ENCODE measurements at regions not wholly inside any gene's neighbourhood (a gene's known extent, or its start where the extent isn't known, plus 50 kb on each side); places are given as distances from the start of the nearest gene placed in this dataset.

DNA sequence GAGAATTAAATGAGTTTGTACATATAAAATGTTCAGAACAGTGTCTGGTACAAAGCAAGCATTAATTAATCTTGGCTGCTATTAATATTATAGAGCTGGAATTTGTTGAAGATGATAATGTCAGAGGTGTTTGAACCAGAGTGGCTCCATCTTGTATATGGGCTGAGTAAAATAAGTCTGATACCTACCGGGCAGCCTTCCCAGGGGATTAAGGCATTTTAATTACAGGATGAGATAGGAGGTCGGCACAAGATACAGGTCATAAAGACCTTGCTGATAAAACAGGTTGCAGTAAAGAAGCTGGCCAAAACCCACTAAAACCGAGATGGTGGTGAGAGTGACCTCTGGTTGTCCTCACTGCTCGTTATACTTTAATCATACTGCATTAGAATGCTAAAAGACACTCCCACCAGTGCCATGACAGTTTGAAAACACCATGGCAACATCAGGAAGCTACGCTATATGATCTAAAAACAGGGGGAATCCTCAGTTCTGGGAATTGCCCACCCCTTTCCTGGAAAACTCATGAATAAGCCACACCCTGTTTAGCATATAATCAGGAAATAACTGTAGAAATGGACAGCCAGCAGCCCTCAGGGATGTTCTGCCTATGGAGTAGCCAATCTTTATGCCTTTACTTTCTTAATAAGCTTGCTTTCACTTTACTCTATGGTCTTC lies 90.2 kb downstream of the PLK2 start:
- no peak overlapping the region for H2AFZ ChIP-seq (ENCODE audit: low read length)
- H3K79me2 ChIP-seq (ENCODE audit: insufficient read depth, low read length): no peaks in the 10 kb centered on the region
- H3K9me2 ChIP-seq (ENCODE audit: low read depth, low read length): no peaks in the 10 kb centered on the region
- no peaks in the 10 kb centered on the region for H3K27me3 ChIP-seq (ENCODE audit: insufficient read depth, low read length)
- no peaks in the 10 kb centered on the region for H4K20me1 ChIP-seq (ENCODE audit: insufficient read depth, low read length)
- H3K4me3 ChIP-seq (ENCODE audit: low read depth, low read length, poor library complexity, severe bottlenecking): no peak overlapping the region
- H3F3A ChIP-seq (ENCODE audit: insufficient read depth, low read length): no peaks in the 10 kb centered on the region
- TF ChIP-seq, protein P1, sequence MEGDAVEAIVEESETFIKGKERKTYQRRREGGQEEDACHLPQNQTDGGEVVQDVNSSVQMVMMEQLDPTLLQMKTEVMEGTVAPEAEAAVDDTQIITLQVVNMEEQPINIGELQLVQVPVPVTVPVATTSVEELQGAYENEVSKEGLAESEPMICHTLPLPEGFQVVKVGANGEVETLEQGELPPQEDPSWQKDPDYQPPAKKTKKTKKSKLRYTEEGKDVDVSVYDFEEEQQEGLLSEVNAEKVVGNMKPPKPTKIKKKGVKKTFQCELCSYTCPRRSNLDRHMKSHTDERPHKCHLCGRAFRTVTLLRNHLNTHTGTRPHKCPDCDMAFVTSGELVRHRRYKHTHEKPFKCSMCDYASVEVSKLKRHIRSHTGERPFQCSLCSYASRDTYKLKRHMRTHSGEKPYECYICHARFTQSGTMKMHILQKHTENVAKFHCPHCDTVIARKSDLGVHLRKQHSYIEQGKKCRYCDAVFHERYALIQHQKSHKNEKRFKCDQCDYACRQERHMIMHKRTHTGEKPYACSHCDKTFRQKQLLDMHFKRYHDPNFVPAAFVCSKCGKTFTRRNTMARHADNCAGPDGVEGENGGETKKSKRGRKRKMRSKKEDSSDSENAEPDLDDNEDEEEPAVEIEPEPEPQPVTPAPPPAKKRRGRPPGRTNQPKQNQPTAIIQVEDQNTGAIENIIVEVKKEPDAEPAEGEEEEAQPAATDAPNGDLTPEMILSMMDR (IDR thresholded peaks at IDR 0.05; ENCODE audit: low read length): no peak
- no peak for TF ChIP-seq EZH2 (IDR thresholded peaks at IDR 0.05; ENCODE audit: borderline replicate concordance, low read length)
- no peaks in the 10 kb centered on the region for H3K4me1 ChIP-seq (ENCODE audit: insufficient read depth, low read length, severe bottlenecking)
- H3K27ac ChIP-seq (ENCODE audit: low read depth, low read length, poor library complexity, severe bottlenecking): no peak overlapping the region
- H3K9me3 ChIP-seq (ENCODE audit: low read length): no peaks in the 10 kb centered on the region
- H3K4me2 ChIP-seq (ENCODE audit: low read length): no peak overlapping the region
- no peak overlapping the region for H3K9ac ChIP-seq (ENCODE audit: low read length)
- no peaks in the 10 kb centered on the region for H3K36me3 ChIP-seq (ENCODE audit: insufficient read depth, low read length)

DNA sequence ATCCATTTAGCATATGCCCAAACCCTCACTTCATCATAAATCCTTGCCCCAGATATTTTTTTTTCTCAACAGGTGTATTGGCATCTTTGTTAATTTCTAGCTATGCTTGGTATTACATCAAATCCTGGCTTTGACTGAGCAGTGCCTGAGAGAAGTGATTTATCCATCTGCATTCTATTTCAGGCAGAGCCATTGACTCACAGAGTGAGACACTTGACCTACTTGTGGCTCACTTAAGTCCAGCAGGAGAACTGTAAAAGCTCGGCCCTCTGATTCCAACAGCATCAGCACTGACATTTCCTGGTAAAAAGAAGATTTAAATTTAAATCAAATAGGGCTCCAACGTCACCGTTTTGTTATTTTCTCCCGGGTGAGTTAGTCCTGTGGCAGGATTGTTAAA lies 93.4 kb downstream of the PLK2 start:
- no peaks in the 10 kb centered on the region for H3F3A ChIP-seq (ENCODE audit: insufficient read depth, low read length)
- H3K27ac ChIP-seq (ENCODE audit: low read depth, low read length, poor library complexity, severe bottlenecking): no peak overlapping the region
- no peak overlapping the region for H3K9ac ChIP-seq (ENCODE audit: low read length)
- no peaks in the 10 kb centered on the region for H3K9me2 ChIP-seq (ENCODE audit: low read depth, low read length)
- H4K20me1 ChIP-seq (ENCODE audit: insufficient read depth, low read length): no peaks in the 10 kb centered on the region
- H2AFZ ChIP-seq (ENCODE audit: low read length): no peak overlapping the region
- no peaks in the 10 kb centered on the region for H3K36me3 ChIP-seq (ENCODE audit: insufficient read depth, low read length)
- no peaks in the 10 kb centered on the region for H3K9me3 ChIP-seq (ENCODE audit: low read length)
- no peaks in the 10 kb centered on the region for H3K4me1 ChIP-seq (ENCODE audit: insufficient read depth, low read length, severe bottlenecking)
- H3K79me2 ChIP-seq (ENCODE audit: insufficient read depth, low read length): no peaks in the 10 kb centered on the region
- H3K27me3 ChIP-seq (ENCODE audit: insufficient read depth, low read length): no peaks in the 10 kb centered on the region
- no peak overlapping the region for H3K4me2 ChIP-seq (ENCODE audit: low read length)
- no peak overlapping the region for H3K4me3 ChIP-seq (ENCODE audit: low read depth, low read length, poor library complexity, severe bottlenecking)
- TF ChIP-seq EZH2 (IDR thresholded peaks at IDR 0.05; ENCODE audit: borderline replicate concordance, low read length): no peak
- TF ChIP-seq, protein P1 (IDR thresholded peaks at IDR 0.05; ENCODE audit: low read length): no peak

DNA sequence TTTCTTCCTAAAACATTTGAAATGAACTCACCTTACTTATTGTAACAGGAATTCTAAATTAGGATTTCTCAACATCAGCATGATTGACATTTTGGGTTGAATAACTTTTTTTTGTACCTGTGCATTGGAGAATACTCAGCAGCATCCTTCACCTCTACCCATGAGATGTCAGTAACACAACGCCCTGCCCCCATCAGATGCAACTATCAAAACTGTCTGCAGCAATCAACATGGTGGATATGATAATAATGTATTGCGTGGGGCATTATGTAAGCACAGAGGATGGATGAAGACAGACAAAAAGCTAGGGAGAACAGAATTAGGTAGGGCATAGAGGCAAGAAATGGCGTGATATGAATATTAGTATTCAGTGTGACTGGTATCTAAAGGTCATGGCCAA lies 94.1 kb downstream of the PLK2 start:
- no peak overlapping the region for H3K4me2 ChIP-seq (ENCODE audit: low read length)
- no peaks in the 10 kb centered on the region for H4K20me1 ChIP-seq (ENCODE audit: insufficient read depth, low read length)

More for the DNA sequence above, 94.1 kb downstream of the PLK2 start:
- H3K27ac ChIP-seq (ENCODE audit: low read depth, low read length, poor library complexity, severe bottlenecking): no peak overlapping the region
- no peaks in the 10 kb centered on the region for H3K36me3 ChIP-seq (ENCODE audit: insufficient read depth, low read length)
- no peak overlapping the region for H2AFZ ChIP-seq (ENCODE audit: low read length)
- no peaks in the 10 kb centered on the region for H3K79me2 ChIP-seq (ENCODE audit: insufficient read depth, low read length)
- H3K9ac ChIP-seq (ENCODE audit: low read length): no peak overlapping the region
- no peaks in the 10 kb centered on the region for H3F3A ChIP-seq (ENCODE audit: insufficient read depth, low read length)
- H3K4me3 ChIP-seq (ENCODE audit: low read depth, low read length, poor library complexity, severe bottlenecking): no peak overlapping the region
- H3K9me2 ChIP-seq (ENCODE audit: low read depth, low read length): no peaks in the 10 kb centered on the region
- H3K9me3 ChIP-seq (ENCODE audit: low read length): no peaks in the 10 kb centered on the region
- H3K4me1 ChIP-seq (ENCODE audit: insufficient read depth, low read length, severe bottlenecking): no peaks in the 10 kb centered on the region
- no peaks in the 10 kb centered on the region for H3K27me3 ChIP-seq (ENCODE audit: insufficient read depth, low read length)
- TF ChIP-seq EZH2 (IDR thresholded peaks at IDR 0.05; ENCODE audit: borderline replicate concordance, low read length): no peak
- TF ChIP-seq, protein P1 (IDR thresholded peaks at IDR 0.05; ENCODE audit: low read length): no peak
